ENCODE measurements at regions not wholly inside any gene's neighbourhood (a gene's known extent, or its start where the extent isn't known, plus 50 kb on each side); places are given as distances from the start of the nearest gene placed in this dataset.

DNA sequence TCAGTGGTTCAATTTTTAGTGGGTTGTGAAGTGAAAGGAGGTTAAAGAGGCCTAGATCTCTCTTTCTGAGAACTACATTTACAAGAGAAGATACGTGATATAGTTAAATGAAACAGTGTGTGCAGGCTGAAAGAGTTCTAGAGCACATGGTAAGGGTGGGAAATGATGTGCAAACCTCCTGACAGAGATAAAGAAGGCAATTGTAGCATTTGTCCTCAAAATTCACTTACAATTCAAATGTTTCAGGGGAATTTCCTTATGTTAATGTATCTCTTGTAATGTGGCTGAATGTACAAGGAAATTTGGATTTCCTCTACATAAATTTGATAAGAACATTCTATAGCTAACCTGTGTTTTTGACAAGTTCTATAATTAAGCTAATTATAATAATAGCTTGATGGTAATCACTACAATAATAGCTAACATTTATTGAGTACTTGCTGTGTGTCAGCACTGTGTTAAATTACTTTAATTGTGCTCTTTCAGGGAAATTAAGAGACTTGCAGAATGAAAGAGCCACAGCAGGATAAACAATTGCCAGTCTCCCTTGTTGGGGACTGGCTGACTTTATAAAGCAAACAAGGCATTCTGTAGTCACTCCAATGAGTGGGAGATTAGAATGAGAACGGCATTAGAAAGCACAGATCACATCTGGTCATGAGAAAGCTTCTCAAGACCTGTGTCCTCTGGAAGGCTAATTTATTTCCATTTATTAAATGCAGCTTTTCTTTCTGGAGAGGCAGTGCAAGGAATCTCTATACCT is 139.7 kb upstream of the TMEM72 start:
- H3K4me3 ChIP-seq (ENCODE audit: insufficient read depth, low read length) = no peak overlapping the region
- peaks cover 10% of the 10 kb centered on the region for H3K4me1 ChIP-seq (ENCODE audit: insufficient read depth, low read length)
- DNase-seq (ENCODE audit: insufficient read length, low spot score, missing footprints) = no peak
- no peak overlapping the region for H2AFZ ChIP-seq (ENCODE audit: low read length)
- H4K20me1 ChIP-seq (ENCODE audit: insufficient read depth, low read length) = no peaks in the 10 kb centered on the region
- H3K9me3 ChIP-seq (ENCODE audit: low read depth, low read length) = no peaks in the 10 kb centered on the region
- no peak overlapping the region for H3K27ac ChIP-seq (ENCODE audit: low read depth, low read length)
- H3K79me2 ChIP-seq (ENCODE audit: insufficient read depth, low read length) = no peaks in the 10 kb centered on the region
- no peak overlapping the region for H3K4me2 ChIP-seq (ENCODE audit: insufficient read depth, low read length)
- no peak for TF ChIP-seq CTCF (IDR thresholded peaks at IDR 0.05; ENCODE audit: extremely low read depth, low read depth, low read length)
- no peaks in the 10 kb centered on the region for H3K36me3 ChIP-seq (ENCODE audit: insufficient read depth, low read length)
- no peaks in the 10 kb centered on the region for H3K27me3 ChIP-seq (ENCODE audit: insufficient read depth, low read length)

DNA sequence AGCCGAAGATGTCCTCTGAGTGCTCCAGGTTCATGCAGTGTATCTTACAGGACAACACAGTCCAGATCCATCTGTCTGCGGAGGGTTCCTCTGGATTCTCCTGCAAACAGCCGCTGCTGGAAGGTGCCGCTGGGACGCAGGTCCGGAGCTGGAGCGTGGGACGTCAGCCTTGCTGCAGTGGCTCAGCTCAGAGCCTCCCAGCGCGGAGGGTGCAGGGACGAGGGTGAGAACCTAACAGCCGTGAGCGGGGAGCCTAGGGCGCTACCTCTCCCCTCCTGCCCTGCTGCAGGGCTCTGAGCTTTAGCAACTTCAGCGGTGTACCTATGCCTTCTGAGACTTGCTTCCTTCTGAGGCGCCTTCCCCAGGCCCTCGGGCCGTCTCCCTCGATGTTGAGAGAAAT is 137.6 kb upstream of the TMEM72 start:
- Histone ChIP-seq H3K4me2 (ENCODE audit: insufficient read depth, low read length) (no peak overlapping the region), H4K20me1 (ENCODE audit: insufficient read depth, low read length) (no peaks in the 10 kb centered on the region), H3K27me3 (ENCODE audit: insufficient read depth, low read length) (no peaks in the 10 kb centered on the region), H3K9me3 (ENCODE audit: low read depth, low read length) (no peaks in the 10 kb centered on the region), H3K36me3 (ENCODE audit: insufficient read depth, low read length) (no peaks in the 10 kb centered on the region), H3K4me3 (ENCODE audit: insufficient read depth, low read length) (no peak overlapping the region), H3K4me1 (ENCODE audit: insufficient read depth, low read length) (peaks cover 10% of the 10 kb centered on the region), H3K27ac (ENCODE audit: low read depth, low read length) (no peak overlapping the region), H3K79me2 (ENCODE audit: insufficient read depth, low read length) (no peaks in the 10 kb centered on the region), H2AFZ (ENCODE audit: low read length) (no peak overlapping the region)
- TF ChIP-seq CTCF (IDR thresholded peaks at IDR 0.05; ENCODE audit: extremely low read depth, low read depth, low read length) = no peak
- DNase-seq (ENCODE audit: insufficient read length, low spot score, missing footprints) = no peak

GRCh38 chr10:44774676-44775401 is 136.3 kb upstream of the TMEM72 start:
- H3K36me3 ChIP-seq (ENCODE audit: insufficient read depth, low read length) = no peaks in the 10 kb centered on the region
- peaks cover 10% of the 10 kb centered on the region for H3K4me1 ChIP-seq (ENCODE audit: insufficient read depth, low read length)
- H3K27me3 ChIP-seq (ENCODE audit: insufficient read depth, low read length) = no peaks in the 10 kb centered on the region
- no peak for TF ChIP-seq CTCF (IDR thresholded peaks at IDR 0.05; ENCODE audit: extremely low read depth, low read depth, low read length)
- no peak overlapping the region for H3K4me2 ChIP-seq (ENCODE audit: insufficient read depth, low read length)
- no peak overlapping the region for H3K27ac ChIP-seq (ENCODE audit: low read depth, low read length)
- no peaks in the 10 kb centered on the region for H4K20me1 ChIP-seq (ENCODE audit: insufficient read depth, low read length)
- H3K4me3 ChIP-seq (ENCODE audit: insufficient read depth, low read length) = no peak overlapping the region
- no peaks in the 10 kb centered on the region for H3K79me2 ChIP-seq (ENCODE audit: insufficient read depth, low read length)
- H2AFZ ChIP-seq (ENCODE audit: low read length) = peak overlapping the region; percentile 71
- no peaks in the 10 kb centered on the region for H3K9me3 ChIP-seq (ENCODE audit: low read depth, low read length)
- DNase-seq (ENCODE audit: insufficient read length, low spot score, missing footprints) = peak; percentile 86

GRCh38 chr10:44775402-44775741 is 135.8 kb upstream of the TMEM72 start:
- Histone ChIP-seq H3K36me3 (ENCODE audit: insufficient read depth, low read length) (no peaks in the 10 kb centered on the region), H3K9me3 (ENCODE audit: low read depth, low read length) (no peaks in the 10 kb centered on the region), H3K79me2 (ENCODE audit: insufficient read depth, low read length) (no peaks in the 10 kb centered on the region), H3K27me3 (ENCODE audit: insufficient read depth, low read length) (peaks cover 3% of the 10 kb centered on the region), H3K4me2 (ENCODE audit: insufficient read depth, low read length) (no peak overlapping the region), H3K27ac (ENCODE audit: low read depth, low read length) (no peak overlapping the region), H3K4me1 (ENCODE audit: insufficient read depth, low read length) (peaks cover 10% of the 10 kb centered on the region), H4K20me1 (ENCODE audit: insufficient read depth, low read length) (no peaks in the 10 kb centered on the region), H2AFZ (ENCODE audit: low read length) (peak overlapping the region; percentile 71), H3K4me3 (ENCODE audit: insufficient read depth, low read length) (no peak overlapping the region)
- TF ChIP-seq CTCF (IDR thresholded peaks at IDR 0.05; ENCODE audit: extremely low read depth, low read depth, low read length) = no peak
- no peak for DNase-seq (ENCODE audit: insufficient read length, low spot score, missing footprints)
